NCI-H748 treated with DMSO at 0.1 percent for 48 hours (cell line): ENCODE measurements at regions not wholly inside any gene's neighbourhood (a gene's known extent, or its start where the extent isn't known, plus 50 kb on each side); places are given as distances from the start of the nearest gene placed in this dataset.
A peak's percentile ranks its signal among the peaks of the same experiment; 100 is the strongest.

ENCODE experiments used
- DNase-seq: peaks from one replicate; lab custom pipeline; 2025; lab: John Stamatoyannopoulos, UW

DNA sequence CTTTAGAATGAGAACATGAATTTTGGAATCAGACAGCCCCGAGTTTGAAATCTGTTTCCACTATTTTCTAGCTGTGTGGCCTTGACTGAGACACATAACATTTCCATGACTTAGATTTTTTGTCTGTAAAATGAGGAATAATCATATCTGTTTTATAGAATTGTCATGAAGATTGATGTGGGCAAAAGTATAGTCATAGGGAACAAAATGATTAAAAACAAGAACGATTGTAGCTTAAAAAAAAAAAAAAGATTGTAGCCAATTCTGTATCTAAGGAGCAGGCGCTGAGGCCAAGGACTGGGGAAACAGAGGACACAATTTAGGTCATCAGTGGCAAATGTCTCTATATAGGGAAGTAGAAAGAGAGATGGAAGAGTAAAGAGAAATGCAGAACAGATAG lies 201.6 kb upstream of the C1QTNF7 start:
- DNase-seq: no peak

- peak; percentile 42 for DNase-seq
These were observed 196.4 kb upstream of the C1QTNF7 start for GRCh38 chr4:15231265-15232091.

- no peak for DNase-seq
These were observed 195.2 kb upstream of the C1QTNF7 start for GRCh38 chr4:15232366-15233263.

- DNase-seq: no peak
These were observed 194.6 kb upstream of the C1QTNF7 start for GRCh38 chr4:15233264-15233597.

DNA sequence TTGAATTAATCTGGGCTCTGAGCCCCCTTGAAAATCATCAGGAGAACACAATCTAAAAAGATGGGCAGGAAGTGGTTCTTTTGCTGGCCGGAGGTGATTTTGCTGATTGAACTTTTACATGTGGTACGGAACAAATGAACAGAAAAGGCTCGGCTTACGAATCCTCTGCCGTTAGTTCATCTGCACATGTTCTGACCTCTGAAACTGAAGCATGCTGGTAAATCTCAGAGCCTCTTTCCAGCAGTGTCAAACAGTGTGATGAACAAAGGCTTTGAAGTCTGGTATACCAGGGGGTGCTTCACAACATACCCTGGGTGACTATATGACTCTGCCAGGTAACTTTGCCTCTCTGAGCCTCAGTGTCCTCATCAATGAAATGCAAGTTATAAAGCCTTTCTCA lies 194.2 kb upstream of the C1QTNF7 start:
- DNase-seq: no peak

GRCh38 chr4:15234116-15234855 lies 193.5 kb upstream of the C1QTNF7 start:
- DNase-seq: no peak

DNA sequence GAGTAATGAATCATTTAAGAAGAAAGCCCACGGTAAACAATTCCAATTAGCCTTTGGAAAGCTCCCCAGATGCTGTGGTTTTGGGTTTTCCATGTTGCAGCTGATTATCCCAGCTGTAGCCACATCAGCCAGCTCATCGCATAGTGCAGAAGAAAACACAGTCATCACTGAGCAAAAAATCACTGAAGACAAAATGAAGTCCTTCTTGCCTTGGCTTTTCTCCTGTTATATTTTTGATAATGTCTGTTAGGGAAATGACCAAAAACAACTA lies 193.0 kb upstream of the C1QTNF7 start:
- no peak for DNase-seq

- no peak for DNase-seq
These were observed 192.7 kb upstream of the C1QTNF7 start for GRCh38 chr4:15235135-15235534.

DNA sequence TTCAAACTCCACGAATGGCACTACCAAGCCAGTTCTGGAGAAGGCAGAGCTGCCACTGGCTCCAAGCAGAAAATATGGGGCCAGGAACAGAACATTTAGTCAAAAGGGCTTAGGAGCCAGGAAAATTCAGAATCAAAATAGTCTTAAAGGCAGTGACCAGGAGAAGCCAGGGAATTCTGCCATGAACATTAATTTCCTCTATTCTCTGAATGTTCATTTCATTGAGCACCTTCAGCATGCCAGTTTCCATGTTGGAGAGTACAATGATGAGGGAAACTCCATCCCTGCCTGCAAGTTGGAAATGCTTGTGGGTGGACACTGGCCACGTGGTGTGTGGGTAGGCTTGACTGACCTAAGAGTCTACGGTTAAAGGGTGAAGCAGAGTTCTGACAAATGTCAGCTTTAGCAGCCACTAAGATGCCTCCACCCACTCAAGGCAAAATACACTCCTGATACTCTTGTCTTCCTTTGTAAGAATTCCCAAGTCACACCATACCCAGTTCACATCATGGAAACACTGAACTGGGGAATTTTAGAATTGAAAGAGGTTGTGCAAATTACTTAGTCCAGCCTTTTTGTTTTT lies 190.1 kb upstream of the C1QTNF7 start:
- DNase-seq: no peak

- DNase-seq: no peak
These were observed 189.1 kb upstream of the C1QTNF7 start for GRCh38 chr4:15238720-15239119.

DNA sequence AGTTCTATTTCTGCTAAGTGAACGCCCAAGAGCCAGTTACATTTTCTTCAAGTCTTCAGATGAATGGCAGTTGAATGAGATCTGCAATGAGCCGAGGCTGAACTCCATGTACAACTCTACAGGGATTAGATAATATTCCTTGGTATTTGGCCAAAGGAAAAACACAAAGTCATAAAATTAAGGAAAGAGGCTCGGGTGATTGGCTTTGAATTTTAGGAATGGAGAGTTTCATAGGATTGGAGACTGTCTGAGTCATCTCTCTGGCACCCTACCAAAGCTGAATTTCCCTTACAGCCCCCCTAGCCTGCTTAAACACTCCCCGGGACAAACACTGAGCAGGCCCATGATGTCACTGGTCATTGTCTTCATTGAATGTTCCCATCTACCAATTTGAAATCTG lies 188.0 kb upstream of the C1QTNF7 start:
- no peak for DNase-seq

DNA sequence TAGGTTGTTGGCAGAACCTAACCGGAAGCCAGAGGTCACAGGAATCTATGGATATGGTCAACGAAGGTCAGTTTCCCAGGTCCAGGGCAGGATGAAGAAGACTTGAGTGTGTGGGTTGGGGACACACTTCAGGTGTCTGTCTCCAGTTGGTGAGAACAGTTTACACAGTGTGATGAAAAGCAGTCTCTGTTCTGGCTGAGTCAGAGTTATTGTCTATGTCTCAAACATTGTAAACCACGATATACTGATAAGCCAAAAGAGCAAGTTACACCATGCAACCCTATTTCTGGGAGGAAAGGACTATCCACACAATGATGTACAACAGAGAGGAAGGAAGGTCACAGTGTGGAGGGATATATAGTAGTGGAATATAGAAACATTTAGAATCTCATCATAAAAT lies 187.1 kb upstream of the C1QTNF7 start:
- no peak for DNase-seq

DNA sequence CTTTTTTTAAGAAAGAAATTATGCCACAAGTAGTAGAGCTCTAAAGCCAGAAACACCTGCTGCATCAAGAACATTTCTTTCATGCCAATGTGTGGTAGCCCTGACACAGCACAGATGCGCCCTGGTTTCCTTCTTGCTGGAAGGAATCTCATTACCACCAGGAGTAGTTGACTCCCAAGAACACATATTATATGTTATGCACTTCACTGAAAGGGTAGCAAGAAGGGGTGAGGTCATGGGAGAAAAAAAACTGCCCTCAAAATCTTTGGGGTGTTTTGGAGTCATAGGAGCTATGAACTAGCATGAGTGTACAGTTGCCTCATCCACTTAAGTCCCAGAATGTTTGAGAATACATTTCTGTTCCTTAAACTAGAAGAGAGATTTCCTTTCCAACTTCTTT lies 185.8 kb upstream of the C1QTNF7 start:
- no peak for DNase-seq

DNA sequence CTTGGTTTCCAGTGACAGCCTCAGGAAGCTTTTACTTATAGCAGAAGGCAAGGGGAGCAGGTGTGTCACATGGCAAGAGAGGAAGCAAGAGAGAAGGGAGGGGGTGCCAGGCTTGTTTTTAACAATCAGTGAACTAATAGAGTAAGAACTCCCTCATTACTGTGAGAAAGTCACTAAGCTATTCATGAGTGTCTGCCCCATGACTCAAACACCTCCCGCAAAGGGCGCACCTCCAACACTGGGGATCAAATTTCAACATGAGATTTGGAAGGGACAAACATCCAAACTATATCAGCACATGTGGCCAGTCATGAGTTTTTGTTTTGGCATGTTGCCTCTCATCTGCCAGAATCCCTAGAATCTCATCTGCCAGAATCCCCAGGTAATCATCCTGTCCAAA lies 183.5 kb upstream of the C1QTNF7 start:
- DNase-seq: no peak

- DNase-seq: no peak
These were observed 182.8 kb upstream of the C1QTNF7 start for GRCh38 chr4:15245006-15245530.

DNA sequence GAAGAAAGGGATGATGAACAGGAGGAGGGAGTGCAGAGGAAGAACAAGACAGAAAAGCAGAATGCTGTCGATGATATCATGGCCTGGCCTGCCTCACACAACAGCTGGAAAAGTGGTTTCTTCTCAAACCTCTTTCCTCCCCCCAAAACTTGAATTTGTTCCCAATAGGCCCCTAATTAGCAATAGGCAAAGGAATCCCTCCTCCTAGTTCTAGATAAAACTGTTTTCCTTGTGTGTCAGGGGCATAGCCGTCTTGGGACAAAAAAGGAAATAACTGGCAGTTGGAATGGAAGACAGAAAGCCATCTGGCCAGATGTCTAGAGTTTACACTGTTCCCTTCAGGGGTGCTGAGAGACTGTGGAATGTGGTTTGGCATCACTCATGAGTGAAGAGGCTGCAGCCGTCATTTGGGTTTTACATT lies 177.8 kb upstream of the C1QTNF7 start:
- no peak for DNase-seq

DNA sequence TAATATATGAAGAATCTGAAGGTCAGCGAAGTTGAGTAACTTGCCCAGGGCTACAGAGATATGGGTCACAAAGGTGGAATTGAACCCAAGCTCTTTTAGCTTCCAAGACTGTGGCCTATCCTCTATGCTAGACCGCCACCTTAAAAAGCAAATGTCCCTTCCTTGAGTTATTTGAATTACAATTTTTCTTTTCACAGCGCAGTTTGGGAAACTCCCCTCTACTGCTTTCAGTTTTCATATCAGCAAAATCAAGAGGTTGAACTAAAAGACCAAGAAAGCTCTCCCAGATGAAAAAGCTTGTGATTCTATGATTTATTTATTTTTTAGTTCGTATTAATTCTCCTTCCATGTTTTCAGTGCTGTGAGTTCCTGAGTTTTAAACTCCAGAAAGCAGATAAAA lies 174.5 kb upstream of the C1QTNF7 start:
- DNase-seq: no peak

DNA sequence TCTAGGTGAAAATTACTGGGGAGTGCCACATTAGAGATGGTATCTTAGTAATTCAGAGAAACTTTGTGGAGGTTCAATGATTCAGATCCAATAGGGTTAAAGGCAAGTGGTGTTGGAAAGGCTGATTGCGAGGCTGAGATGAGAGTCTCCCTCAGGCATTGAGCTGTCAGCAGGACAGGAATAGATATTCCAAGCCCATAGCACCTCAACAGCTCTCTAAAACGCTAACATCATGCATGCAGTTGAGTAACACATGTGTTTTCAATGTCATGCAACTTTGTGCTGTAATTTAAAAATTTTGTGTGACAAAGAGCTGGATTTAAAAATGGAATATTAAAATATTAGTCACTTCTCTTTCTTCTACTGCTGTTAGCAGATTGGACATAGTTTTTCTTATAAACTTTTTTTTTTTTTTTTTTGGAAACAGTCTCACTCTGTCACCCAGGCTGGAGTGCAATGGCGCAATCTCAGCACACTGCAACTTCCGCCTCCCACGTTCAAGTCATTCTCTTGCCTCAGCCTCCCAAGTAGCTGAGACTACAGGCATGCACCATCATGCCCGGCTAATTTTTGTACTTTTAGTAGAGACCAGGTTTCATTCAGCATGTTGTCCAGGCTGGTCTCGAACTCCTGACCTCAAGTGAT lies 173.5 kb upstream of the C1QTNF7 start:
- no peak for DNase-seq

GRCh38 chr4:15255537-15255936 lies 172.3 kb upstream of the C1QTNF7 start:
- DNase-seq: no peak

GRCh38 chr4:15260758-15261157 lies 167.1 kb upstream of the C1QTNF7 start:
- DNase-seq: no peak

- DNase-seq: no peak
These were observed 165.4 kb upstream of the C1QTNF7 start for GRCh38 chr4:15262396-15262795.

GRCh38 chr4:15270201-15270600 lies 157.6 kb upstream of the C1QTNF7 start:
- DNase-seq: no peak
